ENCODE measurements at regions not wholly inside any gene's neighbourhood (a gene's known extent, or its start where the extent isn't known, plus 50 kb on each side); places are given as distances from the start of the nearest gene placed in this dataset.

- TF ChIP-seq KLF9 (tag by site-specific recombination; IDR thresholded peaks at IDR 0.05; ENCODE audit: low read depth) (no peak), CTCF (tag by site-specific recombination; IDR thresholded peaks at IDR 0.05) (no peak), ZNF549 (tag by site-specific recombination; IDR thresholded peaks at IDR 0.05) (no peak), HOXC10 (CRISPR knock-in tag; IDR thresholded peaks at IDR 0.05) (no peak), ZNF416 (tag by site-specific recombination; IDR thresholded peaks at IDR 0.05) (no peak), ZNF423 (tag by site-specific recombination; IDR thresholded peaks at IDR 0.05) (no peak), ZNF449 (tag by site-specific recombination; IDR thresholded peaks at IDR 0.05) (no peak), ZNF398 (tag by site-specific recombination; IDR thresholded peaks at IDR 0.05) (no peak), GFI1B (tag by site-specific recombination; IDR thresholded peaks at IDR 0.05) (no peak), ATF2 (tag by site-specific recombination; IDR thresholded peaks at IDR 0.05; ENCODE audit: low read depth) (no peak), TSHZ1 (tag by site-specific recombination; IDR thresholded peaks at IDR 0.05; ENCODE audit: borderline replicate concordance) (no peak)
These were observed 398.5 kb downstream of the DMAC1 start for GRCh38 chr9:7401116-7401515.

Data from HEK293 (cell line).